ENCODE measurements at regions not wholly inside any gene's neighbourhood (a gene's known extent, or its start where the extent isn't known, plus 50 kb on each side); places are given as distances from the start of the nearest gene placed in this dataset.

- TF ChIP-seq CTCF (IDR thresholded peaks at IDR 0.05) (no peak), POLR2A (IDR thresholded peaks at IDR 0.05) (no peak)
- Histone ChIP-seq H3K9me3 (no peaks in the 10 kb centered on the region), H3K4me1 (no peaks in the 10 kb centered on the region), H3K4me3 (no peak overlapping the region), H3K36me3 (replicated peaks in 1 of 2; ENCODE audit: insufficient read depth in 1 of 2, low read depth in 2 of 2) (no peaks in the 10 kb centered on the region), H3K27me3 (no peaks in the 10 kb centered on the region), H3K27ac (no peak overlapping the region)
- 53 to 71% methylated on average over 1 of the region's 1 CpG for WGBS, 2 donors
- DNase-seq (no peak), ATAC-seq (no peak)
- intact Hi-C loops (cut with DNase I) = no loop called here
Observed at GRCh38 chr15:98164571-98164970, 204.1 kb downstream of the ARRDC4 start.

- TF ChIP-seq CTCF (IDR thresholded peaks at IDR 0.05) (no peak), POLR2A (IDR thresholded peaks at IDR 0.05) (no peak)
- 60 to 64% methylated on average over 6 of the region's 6 CpGs for WGBS, 2 donors
Observed at GRCh38 chr15:98164986-98165385, 204.5 kb downstream of the ARRDC4 start.

DNA sequence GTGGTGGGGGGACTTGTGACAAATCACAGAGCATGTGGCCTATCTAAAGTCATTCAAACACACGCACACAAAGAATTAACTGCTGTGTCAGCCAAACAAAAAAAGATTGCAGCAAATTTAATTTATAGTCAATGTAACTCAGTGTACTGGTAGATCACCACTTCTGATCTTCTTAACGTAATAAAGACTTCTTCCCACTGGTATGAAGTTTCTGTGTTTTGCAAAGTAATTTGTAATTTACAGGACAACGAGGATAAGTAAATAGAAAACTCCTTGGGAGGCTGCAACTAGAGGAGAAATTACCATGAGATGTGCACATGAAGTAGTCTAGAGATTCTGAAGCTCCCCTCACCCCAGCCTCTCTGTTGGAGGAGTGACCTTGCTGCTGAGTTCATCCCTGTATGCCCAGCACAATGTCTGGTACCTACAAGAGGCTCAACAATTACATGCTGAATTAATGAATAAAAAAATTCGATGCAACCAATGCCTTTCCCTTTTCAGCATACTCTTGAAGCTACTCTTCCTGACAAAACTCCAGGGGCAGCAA is 207.3 kb downstream of the ARRDC4 start:
- TF ChIP-seq CTCF (IDR thresholded peaks at IDR 0.05) (no peak), POLR2A (IDR thresholded peaks at IDR 0.05) (no peak)
- Histone ChIP-seq H3K4me3 (no peak overlapping the region), H3K27me3 (no peaks in the 10 kb centered on the region), H3K4me1 (no peaks in the 10 kb centered on the region), H3K36me3 (replicated peaks in 1 of 2; ENCODE audit: insufficient read depth in 1 of 2, low read depth in 2 of 2) (no peaks in the 10 kb centered on the region), H3K9me3 (no peaks in the 10 kb centered on the region), H3K27ac (no peak overlapping the region)
- WGBS, 2 donors = 48 to 51% methylated on average over 4 of the region's 4 CpGs
- DNase-seq (no peak), ATAC-seq (no peak)
- intact Hi-C loops (cut with DNase I) = no loop called here

More at GRCh38 chr15:98164986-98165385, 204.5 kb downstream of the ARRDC4 start:
- H3K9me3 ChIP-seq = no peaks in the 10 kb centered on the region
- no peak overlapping the region for H3K4me3 ChIP-seq
- no peak overlapping the region for H3K27ac ChIP-seq
- DNase-seq (no peak), ATAC-seq (no peak)
- H3K27me3 ChIP-seq = no peaks in the 10 kb centered on the region
- intact Hi-C loops (cut with DNase I) = no loop called here
- no peaks in the 10 kb centered on the region for H3K36me3 ChIP-seq (replicated peaks in 1 of 2; ENCODE audit: insufficient read depth in 1 of 2, low read depth in 2 of 2)
- no peaks in the 10 kb centered on the region for H3K4me1 ChIP-seq

DNA sequence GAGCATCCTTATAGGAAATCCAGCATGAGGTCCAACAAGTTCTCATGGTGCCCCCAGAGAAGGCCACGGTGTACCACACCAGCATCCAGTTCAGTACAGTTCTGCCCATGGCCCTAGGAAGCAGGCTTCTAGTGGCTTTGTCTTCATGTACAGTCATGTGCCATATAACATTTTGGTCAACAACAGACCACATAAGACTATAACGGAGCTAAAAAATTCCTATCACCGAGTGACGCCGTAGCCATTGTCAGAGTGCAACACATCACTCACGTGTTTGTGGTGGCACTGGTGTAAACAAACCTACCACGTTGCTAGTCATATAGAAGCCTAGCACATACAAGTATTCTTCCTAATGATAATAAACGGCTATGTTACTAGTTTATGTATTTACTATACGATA is 209.0 kb downstream of the ARRDC4 start:
- Histone ChIP-seq H3K27ac (no peak overlapping the region), H3K27me3 (no peaks in the 10 kb centered on the region), H3K36me3 (replicated peaks in 1 of 2; ENCODE audit: insufficient read depth in 1 of 2, low read depth in 2 of 2) (no peaks in the 10 kb centered on the region), H3K9me3 (no peaks in the 10 kb centered on the region), H3K4me3 (no peak overlapping the region), H3K4me1 (no peaks in the 10 kb centered on the region)
- DNase-seq (no peak), ATAC-seq (no peak)
- no peak for TF ChIP-seq POLR2A (IDR thresholded peaks at IDR 0.05)
- no peak for TF ChIP-seq CTCF (IDR thresholded peaks at IDR 0.05)
- WGBS, 2 donors = 74 to 84% methylated on average over 9 of the region's 9 CpGs
- intact Hi-C loops (cut with DNase I) = no loop called here

- 21 to 22% methylated on average over 3 of the region's 3 CpGs for WGBS, 2 donors
- Histone ChIP-seq H3K9me3 (no peaks in the 10 kb centered on the region), H3K27ac (no peak overlapping the region), H3K4me3 (no peak overlapping the region), H3K36me3 (replicated peaks in 1 of 2; ENCODE audit: insufficient read depth in 1 of 2, low read depth in 2 of 2) (no peaks in the 10 kb centered on the region), H3K4me1 (no peaks in the 10 kb centered on the region), H3K27me3 (no peaks in the 10 kb centered on the region)
- intact Hi-C loops (cut with DNase I) = loop anchor here (10.0 kb wide), 1 partner anchor 269 kb away; no protein-coding TSS in a partner anchor
- ATAC-seq (no peak), DNase-seq (peak in 1 of 4 donors; percentile 5)
- TF ChIP-seq CTCF (IDR thresholded peaks at IDR 0.05) = no peak
Observed at GRCh38 chr15:98174286-98174685, 213.8 kb downstream of the ARRDC4 start.
